SU-DHL-6 (cell line): ENCODE measurements at regions not wholly inside any gene's neighbourhood (a gene's known extent, or its start where the extent isn't known, plus 50 kb on each side); places are given as distances from the start of the nearest gene placed in this dataset.

Source experiments
- H2AFZ ChIP-seq: fragments of 200-600 bp; sonication (generic); 2 replicates; pipeline ENCODE4 v1.6.1; 2014; ENCODE audit warnings: low read depth, mild to moderate bottlenecking, moderate library complexity, mixed read lengths, antibody characterized with exemption, low read length; ENCODE audit not compliant: severe bottlenecking
- H3F3A ChIP-seq: fragments of 200-600 bp; shearing (Covaris generic); 2 replicates; pipeline ENCODE4 v1.6.0; 2016; ENCODE audit warnings: antibody characterized with exemption, mild to moderate bottlenecking; ENCODE audit not compliant: insufficient read depth
- H3K27ac ChIP-seq: fragments of 200-600 bp; sonication (generic); 2 replicates; pipeline ENCODE4 v1.5.1; 2016; ENCODE audit warnings: low read depth, mild to moderate bottlenecking, low read length, moderate library complexity, mixed read lengths
- H3K27me3 ChIP-seq: fragments of 200-600 bp; sonication (generic), shearing (Covaris generic); 2 replicates; pipeline ENCODE4 v1.6.0; 2014; ENCODE audit warnings: mild to moderate bottlenecking, low read length
- H3K36me3 ChIP-seq: fragments of 200-600 bp; sonication (generic); 2 replicates; pipeline ENCODE4 v1.6.1; 2014; ENCODE audit warnings: mild to moderate bottlenecking, low read length, mixed read lengths
- H3K4me2 ChIP-seq: fragments of 300-600, 200-600 bp; shearing (Covaris generic), sonication (generic); 2 replicates; pipeline ENCODE4 v1.6.0; 2014; ENCODE audit warnings: low read length, low read depth, mild to moderate bottlenecking; ENCODE audit not compliant: poor library complexity, severe bottlenecking
- H3K4me3 ChIP-seq: fragments of 200-600 bp; sonication (generic); 2 replicates; pipeline ENCODE4 v1.5.1; 2014; ENCODE audit warnings: antibody characterized with exemption, low read length, mild to moderate bottlenecking, mixed read lengths; ENCODE audit not compliant: insufficient read depth, poor library complexity, severe bottlenecking
- H3K79me2 ChIP-seq: fragments of 200-600 bp; sonication (generic); 2 replicates; pipeline ENCODE4 v1.6.1; 2014; ENCODE audit warnings: mild to moderate bottlenecking, low read length, moderate library complexity; ENCODE audit not compliant: insufficient read depth
- H3K9ac ChIP-seq: fragments of 200-600 bp; sonication (generic); 2 replicates; pipeline ENCODE4 v1.7.0; 2014; ENCODE audit warnings: mild to moderate bottlenecking, low read length
- H3K9me2 ChIP-seq: fragments of 200-600 bp; sonication (generic); replicated peaks from 2 replicates; pipeline ENCODE4 v1.6.1; 2014; ENCODE audit warnings: low read length; ENCODE audit not compliant: insufficient read depth
- H3K9me3 ChIP-seq: fragments of 200-600 bp; sonication (generic); 2 replicates; pipeline ENCODE4 v1.6.1; 2014; ENCODE audit warnings: low read length, mixed read lengths; ENCODE audit not compliant: insufficient read depth
- H4K20me1 ChIP-seq: fragments of 200-600 bp; sonication (generic); 2 replicates; pipeline ENCODE4 v1.6.1; 2014; ENCODE audit warnings: low read depth, mild to moderate bottlenecking, antibody characterized with exemption, low read length, moderate library complexity, mixed read lengths
- EZH2phosphoT487 ChIP-seq: fragments of 200-600 bp; sonication (generic), shearing (Covaris generic); conservative IDR thresholded peaks from 2 replicates; pipeline ENCODE4 v1.6.1; 2018; ENCODE audit warnings: mild to moderate bottlenecking, antibody characterized with exemption, low read length, moderate library complexity, mixed read lengths
- TF ChIP-seq, protein P1 (sequence below): fragments of 200-600 bp; sonication (generic); IDR thresholded peaks from one replicate; pipeline ENCODE4 v1.5.1; 2017; ENCODE audit warnings: antibody characterized with exemption, mild to moderate bottlenecking, low read length, moderate library complexity; ENCODE audit not compliant: insufficient read depth, poor library complexity, severe bottlenecking

DNA sequence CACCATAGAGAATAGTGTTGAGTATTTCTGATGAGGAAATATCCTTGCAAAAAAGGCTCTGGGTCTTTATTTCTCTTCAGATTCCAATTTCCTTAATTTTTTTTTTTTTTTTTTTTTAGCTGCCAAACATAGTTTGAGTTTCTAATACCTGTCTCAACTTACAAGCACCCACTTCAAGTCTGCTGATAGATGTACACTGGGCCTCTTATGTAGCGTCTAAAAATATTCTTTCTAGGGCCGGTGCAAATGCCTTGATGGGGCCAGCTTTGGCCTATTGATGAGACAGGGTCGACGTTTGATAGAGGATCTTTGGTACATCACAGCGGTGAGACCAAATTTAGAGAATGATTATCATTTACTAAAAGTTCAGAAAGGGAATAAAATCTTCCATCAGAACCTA lies 626.4 kb downstream of the LMO4 start:
- no peaks in the 10 kb centered on the region for H3K36me3 ChIP-seq
- no peak overlapping the region for H3K4me3 ChIP-seq
- no peak overlapping the region for H3K9ac ChIP-seq
- H3K9me2 ChIP-seq, result no peaks in the 10 kb centered on the region
- H3K4me2 ChIP-seq, result no peak overlapping the region
- no peak overlapping the region for H3K27ac ChIP-seq
- H3K9me3 ChIP-seq, result no peaks in the 10 kb centered on the region
- no peaks in the 10 kb centered on the region for H3K79me2 ChIP-seq
- TF ChIP-seq, protein P1, sequence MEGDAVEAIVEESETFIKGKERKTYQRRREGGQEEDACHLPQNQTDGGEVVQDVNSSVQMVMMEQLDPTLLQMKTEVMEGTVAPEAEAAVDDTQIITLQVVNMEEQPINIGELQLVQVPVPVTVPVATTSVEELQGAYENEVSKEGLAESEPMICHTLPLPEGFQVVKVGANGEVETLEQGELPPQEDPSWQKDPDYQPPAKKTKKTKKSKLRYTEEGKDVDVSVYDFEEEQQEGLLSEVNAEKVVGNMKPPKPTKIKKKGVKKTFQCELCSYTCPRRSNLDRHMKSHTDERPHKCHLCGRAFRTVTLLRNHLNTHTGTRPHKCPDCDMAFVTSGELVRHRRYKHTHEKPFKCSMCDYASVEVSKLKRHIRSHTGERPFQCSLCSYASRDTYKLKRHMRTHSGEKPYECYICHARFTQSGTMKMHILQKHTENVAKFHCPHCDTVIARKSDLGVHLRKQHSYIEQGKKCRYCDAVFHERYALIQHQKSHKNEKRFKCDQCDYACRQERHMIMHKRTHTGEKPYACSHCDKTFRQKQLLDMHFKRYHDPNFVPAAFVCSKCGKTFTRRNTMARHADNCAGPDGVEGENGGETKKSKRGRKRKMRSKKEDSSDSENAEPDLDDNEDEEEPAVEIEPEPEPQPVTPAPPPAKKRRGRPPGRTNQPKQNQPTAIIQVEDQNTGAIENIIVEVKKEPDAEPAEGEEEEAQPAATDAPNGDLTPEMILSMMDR, result no peak
- no peak for TF ChIP-seq EZH2phosphoT487
- H2AFZ ChIP-seq, result no peak overlapping the region
- H3K27me3 ChIP-seq, result no peaks in the 10 kb centered on the region
- peaks cover 3% of the 10 kb centered on the region; the same call in 1 of the 2 replicates for H3F3A ChIP-seq
- H4K20me1 ChIP-seq, result no peaks in the 10 kb centered on the region

GRCh38 chr1:87956072-87956471 lies 627.4 kb downstream of the LMO4 start:
- Histone ChIP-seq H3K27me3 (no peaks in the 10 kb centered on the region), H2AFZ (no peak overlapping the region), H3K9ac (no peak overlapping the region), H3K36me3 (no peaks in the 10 kb centered on the region), H4K20me1 (no peaks in the 10 kb centered on the region), H3K79me2 (no peaks in the 10 kb centered on the region), H3K4me3 (no peak overlapping the region), H3K9me3 (no peaks in the 10 kb centered on the region), H3K27ac (no peak overlapping the region), H3K9me2 (no peaks in the 10 kb centered on the region), H3K4me2 (no peak overlapping the region), H3F3A (peaks cover 3% of the 10 kb centered on the region; the same call in 1 of the 2 replicates)
- TF ChIP-seq EZH2phosphoT487, result no peak
- TF ChIP-seq, protein P1, result no peak

DNA sequence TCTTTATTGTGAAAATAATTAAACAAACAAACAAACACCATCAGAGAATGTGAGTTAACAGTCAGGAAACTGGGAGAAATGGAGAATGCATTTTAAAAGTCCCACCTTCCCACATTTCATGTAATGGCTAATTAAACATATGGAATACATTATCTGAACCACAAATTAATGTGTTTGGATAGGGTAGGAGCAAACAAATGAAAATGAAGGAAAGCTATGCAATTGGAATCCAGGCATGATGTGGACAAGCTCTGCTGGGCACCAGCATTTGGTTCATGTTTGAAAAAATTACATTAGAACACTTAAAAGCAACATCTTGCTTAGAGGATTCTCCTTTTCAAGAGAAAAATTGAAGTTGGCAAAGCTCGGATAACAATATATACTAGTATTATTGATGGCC lies 628.1 kb downstream of the LMO4 start:
- TF ChIP-seq EZH2phosphoT487, result no peak
- TF ChIP-seq, protein P1, result no peak
- no peak overlapping the region for H3K9ac ChIP-seq
- H3K4me2 ChIP-seq, result no peak overlapping the region
- H4K20me1 ChIP-seq, result no peaks in the 10 kb centered on the region
- no peak overlapping the region for H3K27ac ChIP-seq
- no peak overlapping the region for H2AFZ ChIP-seq
- no peaks in the 10 kb centered on the region for H3K79me2 ChIP-seq
- no peaks in the 10 kb centered on the region for H3K27me3 ChIP-seq
- H3K9me2 ChIP-seq, result no peaks in the 10 kb centered on the region
- H3K36me3 ChIP-seq, result no peaks in the 10 kb centered on the region
- peaks cover 3% of the 10 kb centered on the region; the same call in 1 of the 2 replicates for H3F3A ChIP-seq
- no peak overlapping the region for H3K4me3 ChIP-seq
- no peaks in the 10 kb centered on the region for H3K9me3 ChIP-seq
